Right ventricle myocardium superior (tissue), 1 donor: ENCODE measurements at regions not wholly inside any gene's neighbourhood (a gene's known extent, or its start where the extent isn't known, plus 50 kb on each side); places are given as distances from the start of the nearest gene placed in this dataset.
"Not testable (repeated sequence)": the region's sequence is repeated elsewhere in the genome, so short reads cannot be mapped to it uniquely, and the experiment has no call there.

Experiments
- ATAC-seq: fragments of 200-7000 bp; cut with Tn5 transposase; one replicate; pipeline ENCODE4 v1.9.1; 2020; ENCODE audit warnings: mild to moderate bottlenecking; ENCODE audit not compliant: poor library complexity
- DNase-seq: peaks from one replicate; pipeline ENCODE4 v3.0.0-alpha.2; 2020
- intact Hi-C: fragments of 100-400 bp; cut with DNase I; formaldehyde crosslinking; loops from one replicate; pipeline ENCODE4 v1.11.2; 2022
- donor health status: DM: no; HTN: yes; CAD: no; lungs with severe emphysema.

- DNase-seq: no peak
- intact Hi-C loops: no loop called here
- no peak for ATAC-seq
Observed at GRCh38 chr7:8314566-8314965, 52.6 kb upstream of the ICA1 start.

- intact Hi-C loops: no loop called here
- DNase-seq (no peak), ATAC-seq (no peak)
Observed at GRCh38 chr7:8319115-8319514, 57.1 kb upstream of the ICA1 start.

- ATAC-seq (no peak), DNase-seq (no peak)
- intact Hi-C loops: no loop called here
Observed at GRCh38 chr7:8320174-8320573, 58.2 kb upstream of the ICA1 start.

GRCh38 chr7:8321312-8321711 is 59.3 kb upstream of the ICA1 start:
- intact Hi-C loops: no loop called here
- no peak for ATAC-seq
- DNase-seq: no peak

- intact Hi-C loops: no loop called here
- no peak for DNase-seq
- ATAC-seq: no peak
Observed at GRCh38 chr7:8322667-8323066, 60.7 kb upstream of the ICA1 start.

- DNase-seq (no peak), ATAC-seq (no peak)
- intact Hi-C loops: no loop called here
Observed at GRCh38 chr7:8325067-8325466, 63.1 kb upstream of the ICA1 start.

- no peak for ATAC-seq
- intact Hi-C loops: no loop called here
- DNase-seq: no peak
Observed at GRCh38 chr7:8327199-8327598, 65.2 kb upstream of the ICA1 start.

GRCh38 chr7:8338206-8338605 is 76.2 kb upstream of the ICA1 start:
- no peak for ATAC-seq
- intact Hi-C loops: no loop called here
- no peak for DNase-seq

- ATAC-seq: no peak
- DNase-seq: no peak
- intact Hi-C loops: no loop called here
Observed at GRCh38 chr7:8343556-8343955, 81.6 kb upstream of the ICA1 start.

- intact Hi-C loops, ATAC-seq, DNase-seq: not testable (repeated sequence)
Observed at GRCh38 chr7:8347395-8347794, 85.4 kb upstream of the ICA1 start.

GRCh38 chr7:8351654-8352053 is 81.8 kb upstream of the NXPH1 start:
- DNase-seq, intact Hi-C loops, ATAC-seq: not testable (repeated sequence)

GRCh38 chr7:8353991-8354390 is 79.4 kb upstream of the NXPH1 start:
- ATAC-seq: no peak

GRCh38 chr7:8354503-8354902 is 78.9 kb upstream of the NXPH1 start:
- no peak for ATAC-seq
- intact Hi-C loops: no loop called here
- DNase-seq: no peak

More at GRCh38 chr7:8353991-8354390, 79.4 kb upstream of the NXPH1 start:
- intact Hi-C loops: no loop called here
- DNase-seq: no peak

- intact Hi-C loops: no loop called here
- ATAC-seq: no peak
- DNase-seq: no peak
Observed at GRCh38 chr7:8356071-8356470, 77.3 kb upstream of the NXPH1 start.

- ATAC-seq (no peak), DNase-seq (no peak)
- intact Hi-C loops: no loop called here
Observed at GRCh38 chr7:8357536-8357935, 75.9 kb upstream of the NXPH1 start.

GRCh38 chr7:8360564-8361153 is 72.8 kb upstream of the NXPH1 start:
- ATAC-seq: no peak
- intact Hi-C loops: no loop called here
- no peak for DNase-seq

- ATAC-seq: no peak
- DNase-seq: no peak
- intact Hi-C loops: no loop called here
Observed at GRCh38 chr7:8362723-8363369, 70.6 kb upstream of the NXPH1 start.

GRCh38 chr7:8363407-8364015 is 69.9 kb upstream of the NXPH1 start:
- ATAC-seq: no peak
- intact Hi-C loops: no loop called here
- no peak for DNase-seq

GRCh38 chr7:8365499-8366110 is 67.8 kb upstream of the NXPH1 start:
- ATAC-seq (peak; percentile 49), DNase-seq (no peak)
- intact Hi-C loops: no loop called here

GRCh38 chr7:8368007-8368406 is 65.4 kb upstream of the NXPH1 start:
- intact Hi-C loops, ATAC-seq, DNase-seq: not testable (repeated sequence)
